CD8-positive, alpha-beta memory T cell (primary cell): ENCODE measurements at regions not wholly inside any gene's neighbourhood (a gene's known extent, or its start where the extent isn't known, plus 50 kb on each side); places are given as distances from the start of the nearest gene placed in this dataset.

Experiments
- CTCF ChIA-PET: fragments of 350-600 bp; sonication (Branson Sonifier 250); formaldehyde crosslinking; loops from one replicate; lab custom pipeline; 2021; ENCODE audit warnings: antibody characterized with exemption; lab: Charles Lee
- POLR2A ChIA-PET: fragments of 350-600 bp; sonication (Branson Sonifier 250); formaldehyde crosslinking; loops from one replicate; lab custom pipeline; 2021; ENCODE audit warnings: antibody characterized with exemption; lab: Charles Lee
- DNase-seq, 5 donors: peaks; one replicate each; pipeline versions ENCODE4 v3.0.0 to v3.0.0-alpha.2; 2020 to 2022; ENCODE audit warnings: mixed read lengths in 1 of 5
- H3K27ac ChIP-seq: one replicate; pipeline ENCODE4 v1.7.0; 2013; ENCODE audit warnings: low read depth, mild to moderate bottlenecking, low read length, moderate library complexity
- H3K27me3 ChIP-seq: 2 replicates; pipeline ENCODE4 v1.7.0; 2013; ENCODE audit warnings: low read length, mild to moderate bottlenecking; ENCODE audit not compliant: insufficient read depth, poor library complexity, severe bottlenecking
- H3K36me3 ChIP-seq: 2 replicates; pipeline ENCODE4 v1.7.0; 2013; ENCODE audit warnings: mild to moderate bottlenecking, low read length, moderate library complexity; ENCODE audit not compliant: insufficient read depth
- H3K4me1 ChIP-seq: 2 replicates; pipeline ENCODE4 v1.7.0; 2013; ENCODE audit warnings: mild to moderate bottlenecking, low read length, moderate library complexity; ENCODE audit not compliant: insufficient read depth
- H3K4me3 ChIP-seq: 2 replicates; pipeline ENCODE4 v1.7.0; 2013; ENCODE audit warnings: mild to moderate bottlenecking, low read length
- H3K9me3 ChIP-seq: 2 replicates; pipeline ENCODE4 v1.7.0; 2013; ENCODE audit warnings: mild to moderate bottlenecking, low read length
- H3K27ac Mint-ChIP-seq, 8 donors: one replicate each; pipeline ENCODE4 v1.8.0; 2020 to 2021; ENCODE audit warnings: mixed read lengths in 8 of 8, mild to moderate bottlenecking in 6 of 8, inconsistent platforms in 3 of 8, moderate library complexity in 3 of 8
- H3K27me3 Mint-ChIP-seq, 2 donors: one replicate each; pipeline ENCODE4 v1.8.0; 2020 to 2021; ENCODE audit warnings: mixed read lengths in 2 of 2, mild to moderate bottlenecking in 1 of 2, moderate library complexity in 1 of 2
- H3K36me3 Mint-ChIP-seq, 3 donors: one replicate each; pipeline ENCODE4 v1.8.0; 2020 to 2021; ENCODE audit warnings: mixed read lengths in 3 of 3, inconsistent platforms in 1 of 3, mild to moderate bottlenecking in 1 of 3
- H3K4me1 Mint-ChIP-seq, 3 donors: one replicate each; pipeline ENCODE4 v1.8.0; 2020 to 2021; ENCODE audit warnings: mixed read lengths in 3 of 3, inconsistent platforms in 1 of 3, mild to moderate bottlenecking in 1 of 3
- H3K4me3 Mint-ChIP-seq, 7 donors: one replicate each; pipeline ENCODE4 v1.8.0; 2020 to 2021; ENCODE audit warnings: mixed read lengths in 7 of 7, mild to moderate bottlenecking in 6 of 7, moderate library complexity in 4 of 7, inconsistent platforms in 2 of 7
- H3K9me3 Mint-ChIP-seq, 5 donors: one replicate each; pipeline ENCODE4 v1.8.0; 2020 to 2022; ENCODE audit warnings: mixed read lengths in 5 of 5, mild to moderate bottlenecking in 3 of 5, moderate library complexity in 2 of 5, inconsistent platforms in 1 of 5

DNA sequence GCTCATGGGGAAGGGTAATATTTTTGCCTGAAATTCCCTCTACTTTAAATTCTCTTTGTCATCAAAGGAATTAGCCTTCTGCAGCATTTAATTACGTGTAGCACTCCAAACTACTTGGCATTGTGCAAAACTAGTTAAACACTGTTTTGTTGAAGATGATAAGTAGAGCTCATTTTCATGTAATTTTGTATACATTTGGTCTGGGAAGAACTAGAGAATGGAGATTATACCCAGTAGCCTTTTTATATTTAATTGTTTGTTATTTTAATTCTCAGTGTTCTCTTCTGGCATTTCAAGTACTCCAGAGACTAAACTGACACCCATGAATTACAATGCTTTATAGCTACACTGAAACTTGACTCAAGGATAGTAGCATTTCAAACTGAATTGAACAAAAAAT lies 211.5 kb upstream of the SMIM31 start:
- Mint-ChIP-seq H3K4me1 (no peaks in the 10 kb centered on the region), H3K27me3 (no peaks in the 10 kb centered on the region), H3K36me3 (no peaks in the 10 kb centered on the region), H3K9me3 (peaks cover 6 to 22% (median 10%) of the 10 kb centered on the region in 5 donors), H3K27ac (no peak overlapping the region), H3K4me3 (no peak overlapping the region)
- peaks cover 5% of the 10 kb centered on the region for H3K9me3 ChIP-seq
- no peak overlapping the region for H3K4me3 ChIP-seq
- no peaks in the 10 kb centered on the region for H3K36me3 ChIP-seq
- ChIA-PET CTCF (no interaction called here), POLR2A (no interaction called here)
- DNase-seq: no peak
- H3K4me1 ChIP-seq: no peaks in the 10 kb centered on the region
- H3K27ac ChIP-seq: no peak overlapping the region
- H3K27me3 ChIP-seq: no peaks in the 10 kb centered on the region

DNA sequence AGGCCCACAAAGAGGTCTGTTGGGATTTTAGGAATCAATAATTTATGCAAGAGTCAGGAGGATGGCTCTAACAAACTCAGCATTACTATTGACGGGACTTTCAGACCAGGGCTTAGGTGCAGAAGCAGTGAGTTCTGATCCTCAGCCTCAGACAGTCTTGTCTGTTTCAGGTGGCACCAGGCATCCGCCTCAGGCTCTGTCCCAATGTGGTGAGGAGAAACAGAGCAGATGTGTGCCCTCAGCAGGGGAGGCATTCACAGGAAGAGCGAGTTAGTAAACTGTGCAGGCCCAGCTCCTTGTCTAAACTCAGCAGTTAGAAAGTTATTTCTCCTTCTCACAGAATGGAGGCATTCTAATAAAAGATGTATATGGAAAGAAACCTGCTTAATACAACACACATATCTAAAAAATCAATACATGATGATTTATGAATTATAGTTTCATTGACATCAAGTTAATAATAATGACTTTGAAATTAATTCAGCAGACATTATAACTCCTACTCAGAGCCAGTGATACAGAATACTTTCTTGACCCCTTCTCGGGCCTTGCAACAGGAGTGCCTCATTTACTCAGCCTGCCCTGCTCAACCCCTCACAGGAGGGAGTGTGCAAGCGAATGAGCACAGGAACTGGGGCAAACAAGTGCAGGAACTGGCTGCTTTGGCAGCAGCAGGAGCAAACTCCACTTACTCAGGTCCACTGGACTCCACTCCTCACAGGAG lies 202.8 kb upstream of the SMIM31 start:
- Histone ChIP-seq H3K4me3 (no peak overlapping the region), H3K36me3 (no peaks in the 10 kb centered on the region), H3K27me3 (no peaks in the 10 kb centered on the region), H3K4me1 (no peaks in the 10 kb centered on the region), H3K27ac (no peak overlapping the region), H3K9me3 (no peaks in the 10 kb centered on the region)
- Mint-ChIP-seq H3K36me3 (no peaks in the 10 kb centered on the region), H3K9me3 (peaks cover 0 to 6% (median 0%) of the 10 kb centered on the region in 5 donors), H3K27ac (no peak overlapping the region), H3K4me3 (no peak overlapping the region), H3K4me1 (no peaks in the 10 kb centered on the region), H3K27me3 (no peaks in the 10 kb centered on the region)
- ChIA-PET CTCF (no interaction called here), POLR2A (no interaction called here)
- DNase-seq: no peak

DNA sequence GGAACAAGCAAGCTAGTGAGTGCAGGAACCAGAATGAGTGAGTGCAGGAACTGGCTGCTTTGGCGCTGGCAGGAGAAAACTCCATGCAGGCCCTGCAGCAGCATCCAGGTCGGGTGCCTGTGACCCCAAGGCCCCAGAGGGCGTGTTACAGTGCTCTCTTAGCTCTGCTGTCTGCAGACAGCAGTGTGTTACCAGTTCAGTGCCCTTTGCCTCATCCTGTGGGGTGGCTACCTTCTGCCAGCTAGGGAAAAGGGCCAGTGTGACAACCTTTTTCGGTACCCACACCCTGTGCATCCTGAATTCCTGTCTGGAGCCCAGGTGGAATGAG lies 202.3 kb upstream of the SMIM31 start:
- no peaks in the 10 kb centered on the region for H3K36me3 ChIP-seq
- Mint-ChIP-seq H3K27ac (no peak overlapping the region), H3K36me3 (no peaks in the 10 kb centered on the region), H3K27me3 (no peaks in the 10 kb centered on the region), H3K9me3 (peaks cover 0 to 6% (median 0%) of the 10 kb centered on the region in 5 donors), H3K4me3 (no peak overlapping the region), H3K4me1 (no peaks in the 10 kb centered on the region)
- ChIA-PET POLR2A (no interaction called here), CTCF (no interaction called here)
- no peaks in the 10 kb centered on the region for H3K9me3 ChIP-seq
- no peak for DNase-seq
- H3K27me3 ChIP-seq: no peaks in the 10 kb centered on the region
- no peak overlapping the region for H3K27ac ChIP-seq
- H3K4me3 ChIP-seq: no peak overlapping the region
- H3K4me1 ChIP-seq: no peaks in the 10 kb centered on the region

DNA sequence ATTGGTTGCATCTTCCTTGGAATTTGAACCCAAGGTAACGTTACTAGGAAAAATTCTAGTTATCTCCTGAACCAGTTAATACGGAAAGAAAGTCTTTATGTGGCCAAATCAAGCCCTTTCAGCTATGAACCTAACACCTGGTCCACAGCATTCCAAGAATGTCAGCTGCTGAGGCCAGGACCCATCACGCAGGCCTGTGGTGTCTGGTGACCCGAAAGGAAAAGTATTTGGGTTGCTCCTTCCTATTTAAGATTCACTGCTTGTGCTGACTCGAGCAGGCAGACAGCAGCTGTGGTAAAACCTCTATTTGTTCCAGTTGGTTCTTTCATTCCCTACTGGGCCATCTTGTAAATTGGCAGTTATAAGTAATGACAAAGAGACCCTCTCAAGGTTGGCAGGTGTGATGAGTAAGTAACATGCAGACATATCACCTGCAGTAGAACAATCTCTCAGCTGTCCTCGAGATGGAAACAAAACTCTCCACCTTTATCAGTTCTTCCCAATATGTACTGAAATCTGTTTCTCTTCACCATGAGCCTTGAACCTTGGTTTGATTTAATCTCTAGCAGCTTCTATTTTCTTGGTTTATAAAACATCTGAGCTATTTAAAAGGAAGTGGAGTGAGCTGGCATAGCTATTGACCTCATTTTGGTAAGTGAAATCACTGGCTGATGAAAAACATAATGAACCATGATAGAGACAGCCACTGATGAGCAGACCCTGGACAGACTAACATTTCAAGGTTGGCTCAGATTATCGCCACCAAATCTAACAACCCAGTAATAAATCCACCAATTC lies 182.1 kb upstream of the SMIM31 start:
- Histone ChIP-seq H3K27me3 (no peaks in the 10 kb centered on the region), H3K4me3 (no peak overlapping the region), H3K4me1 (no peaks in the 10 kb centered on the region), H3K27ac (no peak overlapping the region), H3K9me3 (no peaks in the 10 kb centered on the region), H3K36me3 (no peaks in the 10 kb centered on the region)
- ChIA-PET CTCF (no interaction called here), POLR2A (no interaction called here)
- H3K9me3 Mint-ChIP-seq: peaks cover 2 to 22% (median 7%) of the 10 kb centered on the region in 5 donors
- H3K4me1 Mint-ChIP-seq: no peaks in the 10 kb centered on the region
- H3K27ac Mint-ChIP-seq: no peak overlapping the region
- no peaks in the 10 kb centered on the region for H3K27me3 Mint-ChIP-seq
- no peak for DNase-seq
- H3K4me3 Mint-ChIP-seq: no peak overlapping the region
- H3K36me3 Mint-ChIP-seq: no peaks in the 10 kb centered on the region

DNA sequence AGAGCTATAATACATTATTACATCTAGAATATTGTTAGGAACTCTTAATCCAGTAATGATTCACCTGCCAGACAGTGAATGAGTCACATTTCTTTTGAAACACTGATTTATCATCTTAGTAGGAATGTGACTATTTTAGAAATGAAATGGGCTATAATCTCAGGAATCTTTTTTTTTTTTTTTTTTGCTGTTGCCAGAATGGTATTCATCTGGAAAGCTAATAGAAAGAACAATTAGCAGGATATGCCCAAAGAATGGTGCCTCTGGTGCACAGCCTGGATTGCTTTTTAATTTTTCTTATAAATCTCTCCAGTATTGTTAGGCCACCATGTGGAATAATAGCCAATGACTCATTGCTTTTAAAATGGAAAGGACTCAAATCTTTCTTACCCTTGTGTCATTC lies 181.1 kb upstream of the SMIM31 start:
- Histone ChIP-seq H3K4me1 (no peaks in the 10 kb centered on the region), H3K27me3 (no peaks in the 10 kb centered on the region), H3K9me3 (no peaks in the 10 kb centered on the region), H3K36me3 (no peaks in the 10 kb centered on the region), H3K27ac (no peak overlapping the region), H3K4me3 (no peak overlapping the region)
- no peak overlapping the region for H3K27ac Mint-ChIP-seq
- DNase-seq: no peak
- H3K4me3 Mint-ChIP-seq: no peak overlapping the region
- no peaks in the 10 kb centered on the region for H3K4me1 Mint-ChIP-seq
- no peaks in the 10 kb centered on the region for H3K27me3 Mint-ChIP-seq
- ChIA-PET POLR2A (no interaction called here), CTCF (no interaction called here)
- H3K36me3 Mint-ChIP-seq: no peaks in the 10 kb centered on the region
- H3K9me3 Mint-ChIP-seq: peaks cover 2 to 25% (median 8%) of the 10 kb centered on the region in 5 donors

DNA sequence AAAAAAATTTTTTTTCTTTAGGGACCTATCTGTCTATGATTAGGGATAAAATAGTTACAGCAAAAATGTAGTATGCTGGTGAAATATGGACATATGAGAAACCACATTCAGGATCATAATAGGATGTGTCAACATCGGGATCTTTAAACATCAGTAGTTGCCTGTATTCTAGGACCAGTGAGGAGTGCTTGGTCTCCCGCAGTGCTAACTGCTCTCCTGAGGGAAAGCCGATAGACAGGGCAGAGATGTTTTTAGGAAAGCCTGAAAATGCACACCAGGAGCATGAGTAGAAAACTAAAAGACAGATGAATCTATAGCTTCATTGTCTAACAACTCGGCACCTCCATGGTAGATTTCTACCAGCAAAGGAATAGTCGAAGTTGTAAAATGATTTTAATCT lies 178.1 kb upstream of the SMIM31 start:
- Histone ChIP-seq H3K36me3 (no peaks in the 10 kb centered on the region), H3K27ac (no peak overlapping the region), H3K4me3 (no peak overlapping the region), H3K27me3 (no peaks in the 10 kb centered on the region), H3K4me1 (no peaks in the 10 kb centered on the region), H3K9me3 (no peaks in the 10 kb centered on the region)
- no peak overlapping the region for H3K4me3 Mint-ChIP-seq
- H3K27me3 Mint-ChIP-seq: no peaks in the 10 kb centered on the region
- no peaks in the 10 kb centered on the region for H3K36me3 Mint-ChIP-seq
- POLR2A ChIA-PET: no interaction called here
- H3K27ac Mint-ChIP-seq: no peak overlapping the region
- CTCF ChIA-PET: no interaction called here
- DNase-seq: no peak
- peaks cover 0 to 19% (median 5%) of the 10 kb centered on the region in 5 donors for H3K9me3 Mint-ChIP-seq
- no peaks in the 10 kb centered on the region for H3K4me1 Mint-ChIP-seq

DNA sequence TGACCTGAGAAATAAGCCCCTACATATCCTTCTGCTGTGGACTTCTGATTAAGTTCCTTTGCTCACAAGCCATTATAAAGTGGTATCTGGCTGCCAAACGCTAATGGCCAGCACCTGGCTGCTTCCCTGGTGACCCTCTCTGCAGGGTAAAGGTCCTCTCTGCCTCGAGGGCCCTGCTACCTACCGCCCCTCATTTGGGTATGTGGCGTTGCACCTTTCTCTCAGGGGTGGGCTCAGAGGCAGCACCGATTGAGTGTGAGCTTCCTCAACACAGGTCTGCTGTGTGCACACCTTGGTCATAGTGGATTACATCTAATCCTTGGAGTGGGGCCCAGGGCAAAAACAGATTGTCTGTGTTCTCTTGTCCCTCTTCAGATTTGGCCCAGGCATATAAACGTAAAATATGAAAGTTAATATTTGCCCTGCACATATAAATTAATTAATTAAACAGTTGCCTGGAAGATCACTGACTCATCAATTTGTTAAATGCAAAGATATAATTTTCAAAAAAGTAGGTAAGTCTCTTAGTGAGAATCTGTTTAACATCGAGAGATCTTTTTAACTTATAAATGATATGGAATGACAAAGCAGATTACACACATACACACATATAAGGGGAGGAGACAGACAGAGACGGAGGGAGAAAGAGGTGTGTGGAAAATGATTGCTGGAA lies 174.5 kb upstream of the SMIM31 start:
- no peak overlapping the region for H3K27ac ChIP-seq
- POLR2A ChIA-PET: no interaction called here
- CTCF ChIA-PET: no interaction called here
- H3K27me3 ChIP-seq: no peaks in the 10 kb centered on the region
- no peaks in the 10 kb centered on the region for H3K9me3 ChIP-seq
- H3K36me3 ChIP-seq: no peaks in the 10 kb centered on the region
- no peaks in the 10 kb centered on the region for H3K36me3 Mint-ChIP-seq
- no peak overlapping the region for H3K4me3 ChIP-seq
- H3K9me3 Mint-ChIP-seq: peaks cover 2 to 19% (median 5%) of the 10 kb centered on the region in 5 donors
- no peaks in the 10 kb centered on the region for H3K4me1 Mint-ChIP-seq
- no peak for DNase-seq
- no peak overlapping the region for H3K27ac Mint-ChIP-seq
- no peaks in the 10 kb centered on the region for H3K4me1 ChIP-seq
- H3K4me3 Mint-ChIP-seq: no peak overlapping the region
- H3K27me3 Mint-ChIP-seq: no peaks in the 10 kb centered on the region

DNA sequence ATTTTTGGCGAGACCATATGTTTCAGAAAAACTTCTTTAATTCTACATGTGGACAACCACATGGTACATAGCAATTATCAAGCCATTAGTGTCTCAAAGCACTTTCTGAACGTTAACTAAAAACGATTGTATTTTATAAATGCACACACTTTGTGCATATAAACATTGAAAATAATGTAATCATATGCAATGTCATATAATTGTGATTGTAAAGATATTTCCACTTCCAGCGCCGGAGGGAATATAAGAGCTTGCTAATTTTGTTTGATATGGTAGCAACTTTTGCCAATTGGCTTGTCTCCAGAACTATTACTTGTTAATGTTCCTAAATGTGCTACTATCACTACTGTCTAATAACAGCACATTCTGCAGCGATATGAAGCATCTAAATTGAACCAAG lies 162.3 kb upstream of the SMIM31 start:
- no peaks in the 10 kb centered on the region for H3K4me1 Mint-ChIP-seq
- H3K9me3 ChIP-seq: no peaks in the 10 kb centered on the region
- no peak overlapping the region for H3K4me3 ChIP-seq
- no peak for DNase-seq
- no peak overlapping the region for H3K4me3 Mint-ChIP-seq
- H3K27ac ChIP-seq: no peak overlapping the region
- H3K27me3 Mint-ChIP-seq: no peaks in the 10 kb centered on the region
- no peak overlapping the region for H3K27ac Mint-ChIP-seq
- H3K27me3 ChIP-seq: no peaks in the 10 kb centered on the region
- no peaks in the 10 kb centered on the region for H3K36me3 Mint-ChIP-seq
- no peaks in the 10 kb centered on the region for H3K36me3 ChIP-seq
- no peaks in the 10 kb centered on the region for H3K4me1 ChIP-seq
- ChIA-PET POLR2A (no interaction called here), CTCF (no interaction called here)
- peaks cover 0 to 6% (median 2%) of the 10 kb centered on the region in 5 donors for H3K9me3 Mint-ChIP-seq
